Ovary (tissue), 3 donors: ENCODE measurements at regions not wholly inside any gene's neighbourhood (a gene's known extent, or its start where the extent isn't known, plus 50 kb on each side); places are given as distances from the start of the nearest gene placed in this dataset.

Experiments used
- CTCF ChIP-seq, 3 donors: fragments of 450-650 bp in 2 of 3; fragments of 200-600 bp in 1 of 3; IDR thresholded peaks; one replicate each; pipeline versions ENCODE4 v1.5.1 to v1.8.0; 2016 to 2022; ENCODE audit warnings: antibody characterized with exemption in 3 of 3, mild to moderate bottlenecking in 1 of 3
- EP300 ChIP-seq: sonication (generic); formaldehyde crosslinking; IDR thresholded peaks from one replicate; pipeline ENCODE4 v1.6.1; 2017; ENCODE audit warnings: antibody characterized with exemption
- POLR2A ChIP-seq: fragments of 450-650 bp; IDR thresholded peaks from one replicate; pipeline ENCODE4 v1.6.1; 2017; ENCODE audit warnings: antibody characterized with exemption, mild to moderate bottlenecking, moderate library complexity
- donor health status: DM: no; HTN: no; CAD: no.

GRCh38 chr14:105767315-105767714 lies 240.9 kb downstream of the TMEM121 start:
- no peak for TF ChIP-seq CTCF (IDR thresholded peaks at IDR 0.05)
- TF ChIP-seq POLR2A: no peak
- no peak for TF ChIP-seq EP300
